SK-N-SH (cell line): ENCODE measurements at regions not wholly inside any gene's neighbourhood (a gene's known extent, or its start where the extent isn't known, plus 50 kb on each side); places are given as distances from the start of the nearest gene placed in this dataset.

Experiments used
- CTCF ChIA-PET: fragments of 300-600, 350-600 bp; formaldehyde crosslinking; extraction: SDS; loops from one replicate; lab custom pipeline; 2021; lab: Yijun Ruan, JAX
- POLR2A ChIA-PET: fragments of 350-600 bp; sonication (Branson Sonifier 250); formaldehyde crosslinking; extraction: SDS; loops from one replicate; lab custom pipeline; 2020; ENCODE audit warnings: antibody characterized with exemption, inconsistent platforms; lab: Yijun Ruan, JAX
- DNase-seq: peaks from one replicate; pipeline ENCODE4 v3.0.0; 2012
- H2AFZ ChIP-seq: fragments of 200-600 bp; sonication (generic); 2 replicates; pipeline ENCODE4 v1.8.1; 2016; ENCODE audit warnings: antibody characterized with exemption, mild to moderate bottlenecking, low read depth
- H3F3A ChIP-seq: fragments of 200-600 bp; sonication (generic); replicated peaks from 2 replicates; pipeline ENCODE3; 2016; ENCODE audit warnings: antibody characterized with exemption, mild to moderate bottlenecking; ENCODE audit not compliant: insufficient read depth
- H3K27ac ChIP-seq, 2 experiments: fragments of 200-500 bp in 1 of 2; fragments of 200-600 bp in 1 of 2; sonication (Bioruptor generic) in 1 of 2; sonication (generic), shearing (Covaris generic) in 1 of 2; 2 replicates each; pipeline versions ENCODE4 v1.5.1 to v1.6.1; 2014 to 2016; ENCODE audit warnings: low read depth in 2 of 2, inconsistent platforms in 1 of 2, low read length in 1 of 2, mild to moderate bottlenecking in 1 of 2, mixed read lengths in 1 of 2
- H3K27me3 ChIP-seq: fragments of 200-600 bp; sonication (generic), shearing (Covaris generic); 2 replicates; pipeline ENCODE4 v1.6.1; 2016; ENCODE audit warnings: mixed run types; ENCODE audit not compliant: insufficient read depth
- H3K36me3 ChIP-seq, 2 experiments: fragments of 200-500 bp in 1 of 2; fragments of 200-600 bp in 1 of 2; sonication (Bioruptor generic) in 1 of 2; sonication (generic) in 1 of 2; replicated peaks in 1 of 2; 2 replicates each; pipeline versions ENCODE3 to v1.5.1; 2014 to 2016; ENCODE audit warnings: low read length in 1 of 2, mild to moderate bottlenecking in 1 of 2; ENCODE audit not compliant: insufficient read depth in 2 of 2, control insufficient read depth in 1 of 2
- H3K4me1 ChIP-seq, 2 experiments: fragments of 200-500 bp in 1 of 2; fragments of 200-600 bp in 1 of 2; sonication (Bioruptor generic) in 1 of 2; sonication (generic), shearing (Covaris generic) in 1 of 2; 2 replicates each; pipeline versions ENCODE4 v1.5.1 to v1.6.1; 2014 to 2016; ENCODE audit warnings: low read depth in 1 of 2, low read length in 1 of 2, mixed run types in 1 of 2; ENCODE audit not compliant: insufficient read depth in 2 of 2, control insufficient read depth in 1 of 2
- H3K4me2 ChIP-seq: fragments of 200-600 bp; sonication (generic), shearing (Covaris generic); 2 replicates; pipeline ENCODE4 v1.6.1; 2017; ENCODE audit warnings: mixed run types
- H3K4me3 ChIP-seq, 2 experiments: fragments of 200-500 bp in 1 of 2; fragments of 200-600 bp in 1 of 2; sonication (Bioruptor generic) in 1 of 2; sonication (generic), shearing (Covaris generic) in 1 of 2; 2 replicates each; pipeline versions ENCODE4 v1.5.1 to v1.8.1; 2014 to 2016; ENCODE audit warnings: low read depth in 2 of 2, inconsistent platforms in 1 of 2, low read length in 1 of 2, mild to moderate bottlenecking in 1 of 2, mixed read lengths in 1 of 2, moderate library complexity in 1 of 2
- H3K79me2 ChIP-seq: fragments of 200-600 bp; sonication (generic); 2 replicates; pipeline ENCODE4 v1.8.1; 2017; ENCODE audit warnings: mild to moderate bottlenecking; ENCODE audit not compliant: insufficient read depth
- H3K9ac ChIP-seq: fragments of 200-600 bp; sonication (generic); 2 replicates; pipeline ENCODE4 v1.6.1; 2017; ENCODE audit warnings: mixed run types
- H3K9me2 ChIP-seq: fragments of 200-600 bp; sonication (generic); 2 replicates; pipeline ENCODE4 v1.6.1; 2017; ENCODE audit warnings: mixed run types
- H3K9me3 ChIP-seq: fragments of 200-600 bp; sonication (generic); 2 replicates; pipeline ENCODE4 v1.6.1; 2017; ENCODE audit warnings: mixed run types, mild to moderate bottlenecking, moderate library complexity
- H4K20me1 ChIP-seq: fragments of 200-600 bp; sonication (generic); 2 replicates; pipeline ENCODE4 v1.6.1; 2017; ENCODE audit warnings: mild to moderate bottlenecking, mixed run types; ENCODE audit not compliant: insufficient read depth
- CHD2 ChIP-seq: fragments of 150-350 bp; IDR thresholded peaks from 2 replicates; pipeline ENCODE4 v1.6.1; 2018; ENCODE audit warnings: low read length; ENCODE audit not compliant: partially characterized antibody
- ELF1 ChIP-seq: IDR thresholded peaks from 2 replicates; pipeline ENCODE4 v1.4.0; 2012
- FOXJ3 ChIP-seq: sonication (generic); formaldehyde crosslinking; IDR thresholded peaks from 2 replicates; pipeline ENCODE4 v1.5.1; 2020; ENCODE audit warnings: mild to moderate bottlenecking, missing genetic modification reagents
- GABPA ChIP-seq: IDR thresholded peaks from 2 replicates; pipeline ENCODE4 v1.4.0; 2012; ENCODE audit warnings: low read depth, mild to moderate bottlenecking
- GATA2 ChIP-seq: sonication (generic); formaldehyde crosslinking; IDR thresholded peaks from 2 replicates; pipeline ENCODE4 v1.5.0; 2020; ENCODE audit warnings: mild to moderate bottlenecking, missing genetic modification reagents
- MEF2A ChIP-seq: IDR thresholded peaks from 2 replicates; pipeline ENCODE4 v1.4.0; 2012; ENCODE audit warnings: low read depth, borderline replicate concordance
- NFIC ChIP-seq: IDR thresholded peaks from 2 replicates; pipeline ENCODE4 v1.4.0; 2012; ENCODE audit warnings: borderline replicate concordance
- NRF1 ChIP-seq: IDR thresholded peaks from 2 replicates; pipeline ENCODE4 v1.6.1; 2012; ENCODE audit warnings: low read depth, mild to moderate bottlenecking, low read length
- POLR2AphosphoS5 ChIP-seq: IDR thresholded peaks from 2 replicates; pipeline ENCODE4 v1.6.1; 2012; ENCODE audit warnings: low read depth, low read length
- RXRA ChIP-seq: IDR thresholded peaks from 2 replicates; pipeline ENCODE4 v1.4.0; 2012; ENCODE audit warnings: low read depth, mild to moderate bottlenecking, borderline replicate concordance
- SMC3 ChIP-seq: IDR thresholded peaks from 2 replicates; pipeline ENCODE4 v1.6.1; 2012; ENCODE audit warnings: low read depth, low read length, improper control_type of control experiment
- TAF1 ChIP-seq: IDR thresholded peaks from 2 replicates; pipeline ENCODE4 v1.6.1; 2012; ENCODE audit warnings: low read depth, mild to moderate bottlenecking, low read length, moderate library complexity, borderline replicate concordance
- TCF12 ChIP-seq: IDR thresholded peaks from 2 replicates; pipeline ENCODE4 v1.4.0; 2012
- TEAD4 ChIP-seq: IDR thresholded peaks from 2 replicates; pipeline ENCODE4 v1.4.0; 2012; ENCODE audit warnings: mild to moderate bottlenecking, borderline replicate concordance; ENCODE audit not compliant: insufficient read depth
- USF1 ChIP-seq: IDR thresholded peaks from 2 replicates; pipeline ENCODE4 v1.4.0; 2012; ENCODE audit warnings: low read depth, borderline replicate concordance
- WGBS: methylation state at CpG from one replicate; pipeline ENCODE4 v1.1.6; 2017; ENCODE audit warnings: low lambda C conversion rate; 5-methylcytosine and 5-hydroxymethylcytosine counted together
- TF ChIP-seq, protein P1 (sequence below): fragments of 150-350 bp; IDR thresholded peaks from 2 replicates; pipeline ENCODE4 v1.6.1; 2017; ENCODE audit warnings: antibody characterized with exemption, low read length, low read depth, borderline replicate concordance

GRCh38 chr18:38221476-38222100 lies 656.0 kb upstream of the CELF4 start:
- H3K9me2 ChIP-seq = no peaks in the 10 kb centered on the region
- no peaks in the 10 kb centered on the region for H3K27me3 ChIP-seq
- no peaks in the 10 kb centered on the region for H3K79me2 ChIP-seq
- H3K36me3 ChIP-seq = no peaks in the 10 kb centered on the region
- no peaks in the 10 kb centered on the region; the same call in 1 of the 2 replicates for H3K9me3 ChIP-seq
- H3K4me1 ChIP-seq = no peaks in the 10 kb centered on the region
- H4K20me1 ChIP-seq = no peaks in the 10 kb centered on the region
- H3F3A ChIP-seq = no peaks in the 10 kb centered on the region
- TF ChIP-seq ELF1 (no peak), GABPA (no peak), TEAD4 (no peak)
- H3K4me2 ChIP-seq = no peak overlapping the region
- no peak for DNase-seq
- H3K27ac ChIP-seq = no peak overlapping the region
- CTCF ChIA-PET = no interaction called here
- POLR2A ChIA-PET = no interaction called here
- no peak overlapping the region for H3K9ac ChIP-seq
- no peak overlapping the region for H2AFZ ChIP-seq
- no peak overlapping the region for H3K4me3 ChIP-seq
- WGBS = 19% methylated on average over 5 of the region's 7 CpGs

GRCh38 chr18:38198956-38199355 lies 633.4 kb upstream of the CELF4 start:
- H3K9ac ChIP-seq = no peak overlapping the region
- H3K4me1 ChIP-seq = no peaks in the 10 kb centered on the region; a peak in 1 of 4 replicates
- H2AFZ ChIP-seq = no peak overlapping the region
- no peaks in the 10 kb centered on the region for H3F3A ChIP-seq
- H3K36me3 ChIP-seq = no peaks in the 10 kb centered on the region
- no peaks in the 10 kb centered on the region for H3K9me2 ChIP-seq
- H3K4me3 ChIP-seq = no peak overlapping the region
- no peaks in the 10 kb centered on the region for H3K79me2 ChIP-seq
- H3K9me3 ChIP-seq = peaks cover 3% of the 10 kb centered on the region; the same call in 1 of the 2 replicates
- no peak overlapping the region for H3K4me2 ChIP-seq
- ChIA-PET CTCF (interaction anchor here (1.3 kb wide), 1 partner anchor 10 kb away, joined by 3 read pairs; no protein-coding TSS in a partner anchor), POLR2A (interaction anchor here (0.6 kb wide), 1 partner anchor 8 kb away, joined by 3 read pairs; no protein-coding TSS in a partner anchor)
- H3K27me3 ChIP-seq = no peaks in the 10 kb centered on the region
- H3K27ac ChIP-seq = no peak overlapping the region
- DNase-seq = no peak
- H4K20me1 ChIP-seq = no peaks in the 10 kb centered on the region
- WGBS = 56% methylated on average over 1 of the region's 1 CpG
- TF ChIP-seq GABPA = no peak
- no peak for TF ChIP-seq USF1

GRCh38 chr18:38198526-38198925 lies 632.9 kb upstream of the CELF4 start:
- Histone ChIP-seq H3K4me1 (no peaks in the 10 kb centered on the region; a peak in 1 of 4 replicates), H3K9me2 (no peaks in the 10 kb centered on the region), H3K27me3 (no peaks in the 10 kb centered on the region), H3F3A (no peaks in the 10 kb centered on the region), H3K9ac (no peak overlapping the region), H3K27ac (no peak overlapping the region), H3K4me3 (no peak overlapping the region), H3K4me2 (no peak overlapping the region), H2AFZ (no peak overlapping the region), H3K36me3 (no peaks in the 10 kb centered on the region), H4K20me1 (no peaks in the 10 kb centered on the region), H3K79me2 (no peaks in the 10 kb centered on the region), H3K9me3 (peaks cover 2% of the 10 kb centered on the region; the same call in 1 of the 2 replicates)
- no peak for DNase-seq
- POLR2A ChIA-PET = no interaction called here
- WGBS = 30% methylated on average over 1 of the region's 1 CpG
- CTCF ChIA-PET = interaction anchor here (1.3 kb wide), 1 partner anchor 9 kb away, joined by 3 read pairs; no protein-coding TSS in a partner anchor
- TF ChIP-seq RXRA (no peak), TCF12 (no peak), TEAD4 (no peak), NRF1 (no peak), FOXJ3 (CRISPR knock-in tag) (no peak), NFIC (no peak), SMC3 (no peak), GATA2 (CRISPR knock-in tag) (no peak), TAF1 (no peak), CHD2 (no peak), USF1 (no peak), ELF1 (no peak), POLR2AphosphoS5 (no peak), MEF2A (no peak)
- TF ChIP-seq, protein P1, sequence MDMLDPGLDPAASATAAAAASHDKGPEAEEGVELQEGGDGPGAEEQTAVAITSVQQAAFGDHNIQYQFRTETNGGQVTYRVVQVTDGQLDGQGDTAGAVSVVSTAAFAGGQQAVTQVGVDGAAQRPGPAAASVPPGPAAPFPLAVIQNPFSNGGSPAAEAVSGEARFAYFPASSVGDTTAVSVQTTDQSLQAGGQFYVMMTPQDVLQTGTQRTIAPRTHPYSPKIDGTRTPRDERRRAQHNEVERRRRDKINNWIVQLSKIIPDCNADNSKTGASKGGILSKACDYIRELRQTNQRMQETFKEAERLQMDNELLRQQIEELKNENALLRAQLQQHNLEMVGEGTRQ = no peak
